Hepatocyte (in vitro differentiated cells): ENCODE measurements at regions not wholly inside any gene's neighbourhood (a gene's known extent, or its start where the extent isn't known, plus 50 kb on each side); places are given as distances from the start of the nearest gene placed in this dataset.

Source experiments
- EZH2 ChIP-seq: fragments of 200-600 bp; sonication (generic); IDR thresholded peaks from 2 replicates; pipeline ENCODE4 v1.6.1; 2016; ENCODE audit warnings: antibody characterized with exemption, mild to moderate bottlenecking, borderline replicate concordance
- TF ChIP-seq, protein P1 (sequence below): fragments of 200-600 bp; sonication (generic); IDR thresholded peaks from 2 replicates; pipeline ENCODE4 v1.5.1; 2016; ENCODE audit warnings: antibody characterized with exemption, mild to moderate bottlenecking; ENCODE audit not compliant: poor library complexity

GRCh38 chr20:48461091-48461734 is 366.6 kb downstream of the PREX1 start:
- TF ChIP-seq, protein P1, sequence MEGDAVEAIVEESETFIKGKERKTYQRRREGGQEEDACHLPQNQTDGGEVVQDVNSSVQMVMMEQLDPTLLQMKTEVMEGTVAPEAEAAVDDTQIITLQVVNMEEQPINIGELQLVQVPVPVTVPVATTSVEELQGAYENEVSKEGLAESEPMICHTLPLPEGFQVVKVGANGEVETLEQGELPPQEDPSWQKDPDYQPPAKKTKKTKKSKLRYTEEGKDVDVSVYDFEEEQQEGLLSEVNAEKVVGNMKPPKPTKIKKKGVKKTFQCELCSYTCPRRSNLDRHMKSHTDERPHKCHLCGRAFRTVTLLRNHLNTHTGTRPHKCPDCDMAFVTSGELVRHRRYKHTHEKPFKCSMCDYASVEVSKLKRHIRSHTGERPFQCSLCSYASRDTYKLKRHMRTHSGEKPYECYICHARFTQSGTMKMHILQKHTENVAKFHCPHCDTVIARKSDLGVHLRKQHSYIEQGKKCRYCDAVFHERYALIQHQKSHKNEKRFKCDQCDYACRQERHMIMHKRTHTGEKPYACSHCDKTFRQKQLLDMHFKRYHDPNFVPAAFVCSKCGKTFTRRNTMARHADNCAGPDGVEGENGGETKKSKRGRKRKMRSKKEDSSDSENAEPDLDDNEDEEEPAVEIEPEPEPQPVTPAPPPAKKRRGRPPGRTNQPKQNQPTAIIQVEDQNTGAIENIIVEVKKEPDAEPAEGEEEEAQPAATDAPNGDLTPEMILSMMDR = no peak
- TF ChIP-seq EZH2 = no peak
